T-helper 1 cell treated with Interleukin-12 subunit alpha and Interleukin-12 subunit beta and Interleukin-4 antibody, amounts not matched to agents 30 μg/mL and 1 μg/mL, for 36 hours (primary cell): ENCODE measurements at regions not wholly inside any gene's neighbourhood (a gene's known extent, or its start where the extent isn't known, plus 50 kb on each side); places are given as distances from the start of the nearest gene placed in this dataset.

Source experiments
- H3K27ac Mint-ChIP-seq: one replicate; pipeline ENCODE4 v1.8.0; 2021; ENCODE audit warnings: mild to moderate bottlenecking, mixed read lengths
- H3K27me3 Mint-ChIP-seq: one replicate; pipeline ENCODE4 v1.8.0; 2021; ENCODE audit warnings: low read depth, mixed read lengths
- H3K36me3 Mint-ChIP-seq: one replicate; pipeline ENCODE4 v1.8.0; 2021; ENCODE audit warnings: low read depth, mixed read lengths
- H3K4me1 Mint-ChIP-seq: one replicate; pipeline ENCODE4 v1.8.0; 2021; ENCODE audit warnings: low read depth, mixed read lengths
- H3K4me3 Mint-ChIP-seq: one replicate; pipeline ENCODE4 v1.8.0; 2021; ENCODE audit warnings: mild to moderate bottlenecking, moderate library complexity, mixed read lengths
- H3K9me3 Mint-ChIP-seq: one replicate; pipeline ENCODE4 v1.8.0; 2021; ENCODE audit warnings: mixed read lengths

DNA sequence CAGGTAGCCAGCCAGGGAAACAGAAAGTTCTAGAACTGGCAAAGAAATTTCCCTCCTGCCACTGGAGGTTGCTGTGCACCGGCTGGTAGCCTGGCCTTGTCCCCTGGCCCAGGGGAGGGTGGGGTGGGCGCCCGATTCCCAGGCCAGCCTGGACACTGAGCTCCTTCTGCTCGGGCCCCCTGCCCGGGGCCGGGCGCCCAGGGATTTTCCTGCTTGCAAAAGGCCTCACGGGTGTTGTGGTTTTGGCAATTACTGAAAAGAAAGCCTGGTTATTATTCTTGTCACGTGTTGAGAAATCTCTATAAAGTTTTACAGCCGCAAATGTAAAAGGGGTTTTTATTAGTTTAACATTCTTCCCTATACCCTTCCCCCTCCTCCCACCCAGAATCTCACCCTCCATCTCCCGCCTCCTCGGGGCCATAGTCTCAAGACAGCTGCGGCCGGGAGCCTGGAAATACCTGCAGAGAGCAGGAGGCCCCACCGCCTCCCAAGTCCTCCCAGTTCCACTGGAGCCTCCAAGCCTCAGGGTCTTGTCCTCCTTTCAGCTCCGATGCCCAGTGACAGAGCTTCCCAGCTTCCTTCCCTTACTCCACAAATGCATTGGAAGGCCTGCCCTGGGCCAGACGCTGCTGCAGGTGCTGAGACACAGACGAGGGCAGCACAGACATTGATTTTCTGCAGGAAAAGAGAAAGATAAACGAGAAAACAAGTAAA lies 1515.6 kb downstream of the TBC1D22A start:
- Mint-ChIP-seq H3K9me3 (no peaks in the 10 kb centered on the region), H3K27ac (no peak overlapping the region), H3K27me3 (no peaks in the 10 kb centered on the region), H3K36me3 (no peaks in the 10 kb centered on the region), H3K4me1 (no peaks in the 10 kb centered on the region), H3K4me3 (no peak overlapping the region)

DNA sequence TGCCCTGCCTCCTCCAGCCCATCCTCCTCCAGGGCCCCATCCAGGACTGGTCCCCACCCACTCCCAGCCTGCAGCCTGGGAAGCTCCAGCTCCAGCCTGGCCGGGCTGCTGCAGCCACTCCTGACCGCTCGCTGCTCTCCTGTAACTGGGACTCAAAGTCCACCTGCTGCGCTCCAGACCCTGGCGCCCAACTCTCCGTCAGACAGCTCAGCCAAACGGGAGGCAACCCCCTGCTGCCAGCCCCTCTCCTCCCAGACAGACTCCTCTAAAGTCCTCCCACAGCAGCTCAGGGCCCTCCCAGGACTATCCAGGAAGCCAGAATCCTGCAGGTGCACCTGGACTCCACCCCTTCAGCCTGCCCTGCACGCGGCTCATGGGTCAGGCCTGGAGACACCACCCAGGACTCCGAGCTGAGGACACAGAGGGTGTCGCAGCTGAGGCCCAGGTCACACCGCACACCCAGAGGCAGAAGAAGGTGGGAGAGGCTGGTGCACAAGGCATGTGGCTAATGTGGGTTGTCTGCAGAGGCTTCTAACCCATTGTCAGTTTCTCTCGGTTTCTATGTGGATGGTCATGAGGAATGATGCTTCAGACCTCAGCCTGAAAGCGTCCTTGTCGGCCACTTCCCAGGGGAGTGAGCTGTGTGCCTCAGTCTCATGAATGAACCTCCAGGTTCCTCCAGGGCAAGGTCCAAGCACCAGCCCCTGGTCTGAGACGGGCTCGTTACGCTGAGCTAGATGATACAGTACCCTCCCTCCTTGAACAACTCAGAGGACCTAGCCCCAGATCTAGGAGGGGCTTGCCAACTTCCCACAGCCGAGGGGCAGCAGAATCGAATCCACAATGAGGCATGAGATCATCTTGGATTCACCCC lies 1514.8 kb downstream of the TBC1D22A start:
- Mint-ChIP-seq H3K4me1 (no peaks in the 10 kb centered on the region), H3K4me3 (no peak overlapping the region), H3K27me3 (no peaks in the 10 kb centered on the region), H3K9me3 (no peaks in the 10 kb centered on the region), H3K27ac (no peak overlapping the region), H3K36me3 (no peaks in the 10 kb centered on the region)

DNA sequence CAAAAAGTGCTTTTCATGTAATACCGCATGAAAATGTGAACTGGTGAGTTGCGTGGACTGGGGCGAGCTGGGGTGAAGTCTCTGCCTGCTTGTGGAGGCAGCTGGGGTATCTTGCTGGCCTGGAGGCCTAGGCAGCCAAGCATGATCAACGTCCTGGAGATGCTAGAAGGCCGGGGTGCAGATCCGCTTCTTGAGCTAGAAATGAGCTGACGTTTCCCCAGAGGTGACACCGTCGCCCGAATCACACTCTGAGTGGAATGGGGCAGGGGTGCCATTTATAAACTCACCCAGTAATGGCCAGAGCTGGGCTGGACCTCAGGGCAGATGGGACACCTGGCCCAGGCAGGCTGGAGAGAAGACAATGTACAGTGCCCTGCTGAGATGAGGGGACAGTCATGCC lies 1513.0 kb downstream of the TBC1D22A start:
- Mint-ChIP-seq H3K27ac (no peak overlapping the region), H3K4me1 (no peaks in the 10 kb centered on the region), H3K36me3 (no peaks in the 10 kb centered on the region), H3K4me3 (no peak overlapping the region), H3K27me3 (no peaks in the 10 kb centered on the region), H3K9me3 (no peaks in the 10 kb centered on the region)

DNA sequence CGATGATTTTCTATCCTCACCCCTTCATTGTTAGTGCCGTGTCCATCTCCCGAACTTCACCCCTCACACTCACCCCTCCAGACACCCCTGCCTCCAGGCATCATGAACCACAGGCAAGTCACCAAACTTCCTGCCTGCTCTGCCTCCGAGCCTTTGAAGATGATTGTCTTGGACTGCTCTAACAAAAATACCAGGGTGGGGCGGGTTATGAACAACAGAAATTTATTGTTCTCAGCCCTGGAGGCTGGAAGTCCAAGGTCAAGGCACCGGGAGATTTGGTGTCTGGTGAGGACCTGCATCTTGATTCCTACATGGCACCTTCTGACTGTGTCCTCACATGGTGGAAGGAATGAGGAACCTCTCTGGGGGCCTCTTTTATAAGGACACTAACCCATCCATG lies 1508.3 kb downstream of the TBC1D22A start:
- H3K4me3 Mint-ChIP-seq: no peak overlapping the region
- H3K9me3 Mint-ChIP-seq: no peaks in the 10 kb centered on the region
- H3K27me3 Mint-ChIP-seq: no peaks in the 10 kb centered on the region
- no peak overlapping the region for H3K27ac Mint-ChIP-seq
- H3K36me3 Mint-ChIP-seq: no peaks in the 10 kb centered on the region
- H3K4me1 Mint-ChIP-seq: no peaks in the 10 kb centered on the region

DNA sequence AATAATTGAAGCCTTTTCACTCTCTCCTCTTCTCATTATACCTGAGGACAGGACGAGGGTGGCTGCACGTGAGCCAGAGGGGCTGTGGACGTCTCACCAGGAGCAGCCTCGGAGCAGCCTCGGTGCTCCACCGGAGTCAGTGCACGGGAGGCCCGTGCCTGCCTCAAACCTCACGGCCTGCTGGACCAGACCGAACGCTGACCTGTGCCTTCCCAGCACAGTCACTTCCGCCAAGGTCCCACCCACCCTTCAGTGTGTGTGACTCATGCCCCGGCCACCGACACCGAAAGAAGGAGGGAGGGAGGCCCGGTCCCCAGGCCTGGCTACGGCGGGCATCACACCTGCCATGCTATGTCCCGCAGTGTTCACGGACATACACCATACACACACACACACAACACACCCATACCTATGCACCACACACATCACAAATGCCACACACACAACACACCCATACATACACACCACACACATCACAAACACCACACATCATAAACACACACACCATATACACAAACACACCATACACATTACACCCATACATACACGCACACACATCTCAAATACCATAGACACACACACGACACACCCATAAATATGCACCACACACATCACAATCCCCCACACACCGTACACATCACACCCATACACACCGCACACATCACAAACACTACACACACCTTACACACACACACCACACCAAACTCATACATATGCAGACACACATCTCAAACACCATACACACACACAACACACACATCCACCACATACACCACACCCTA lies 1506.5 kb downstream of the TBC1D22A start:
- Mint-ChIP-seq H3K27ac (no peak overlapping the region), H3K36me3 (no peaks in the 10 kb centered on the region), H3K9me3 (no peaks in the 10 kb centered on the region), H3K4me1 (no peaks in the 10 kb centered on the region), H3K27me3 (no peaks in the 10 kb centered on the region), H3K4me3 (no peak overlapping the region)

DNA sequence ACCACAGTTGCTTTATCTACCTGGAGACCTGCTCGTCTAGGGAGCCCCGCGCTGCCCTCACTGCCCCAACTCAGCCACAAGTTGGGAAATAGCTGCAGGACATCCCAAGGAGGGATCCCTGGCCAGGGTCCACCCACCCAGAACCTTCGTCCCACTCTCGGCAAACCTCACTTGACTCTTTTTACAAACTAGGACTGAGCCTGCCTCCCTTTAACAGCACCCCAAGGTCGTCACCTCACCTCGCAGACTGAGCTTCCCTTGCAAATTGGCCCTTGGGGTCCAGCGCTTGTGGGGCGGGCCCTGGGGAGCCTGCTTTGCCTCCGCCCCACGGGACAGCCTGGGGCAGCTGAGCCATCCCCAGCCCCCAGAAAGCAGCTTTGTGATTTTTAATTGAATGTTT lies 1505.8 kb downstream of the TBC1D22A start:
- Mint-ChIP-seq H3K27ac (no peak overlapping the region), H3K4me1 (no peaks in the 10 kb centered on the region), H3K9me3 (no peaks in the 10 kb centered on the region), H3K36me3 (no peaks in the 10 kb centered on the region), H3K4me3 (no peak overlapping the region), H3K27me3 (no peaks in the 10 kb centered on the region)

DNA sequence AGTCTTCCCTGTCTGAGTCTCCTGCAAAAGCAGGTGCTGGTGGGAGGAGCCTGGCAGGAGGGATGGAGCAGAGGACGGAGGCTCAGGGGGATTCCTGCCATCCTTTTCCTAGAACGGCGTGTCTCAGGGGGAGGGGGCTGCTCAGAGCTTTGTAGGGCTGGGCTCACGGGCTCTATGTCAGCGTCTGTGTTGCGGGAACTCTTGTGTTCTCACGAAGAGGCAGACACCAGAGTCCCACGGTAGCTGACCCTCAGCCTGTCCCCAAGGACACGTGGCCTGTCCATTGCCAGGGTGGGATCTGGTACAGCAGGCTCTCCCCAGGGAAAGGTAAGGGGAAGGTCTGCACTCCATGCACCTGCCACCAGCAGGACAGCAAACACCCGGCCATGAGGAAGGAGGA lies 1505.2 kb downstream of the TBC1D22A start:
- H3K4me1 Mint-ChIP-seq: no peaks in the 10 kb centered on the region

DNA sequence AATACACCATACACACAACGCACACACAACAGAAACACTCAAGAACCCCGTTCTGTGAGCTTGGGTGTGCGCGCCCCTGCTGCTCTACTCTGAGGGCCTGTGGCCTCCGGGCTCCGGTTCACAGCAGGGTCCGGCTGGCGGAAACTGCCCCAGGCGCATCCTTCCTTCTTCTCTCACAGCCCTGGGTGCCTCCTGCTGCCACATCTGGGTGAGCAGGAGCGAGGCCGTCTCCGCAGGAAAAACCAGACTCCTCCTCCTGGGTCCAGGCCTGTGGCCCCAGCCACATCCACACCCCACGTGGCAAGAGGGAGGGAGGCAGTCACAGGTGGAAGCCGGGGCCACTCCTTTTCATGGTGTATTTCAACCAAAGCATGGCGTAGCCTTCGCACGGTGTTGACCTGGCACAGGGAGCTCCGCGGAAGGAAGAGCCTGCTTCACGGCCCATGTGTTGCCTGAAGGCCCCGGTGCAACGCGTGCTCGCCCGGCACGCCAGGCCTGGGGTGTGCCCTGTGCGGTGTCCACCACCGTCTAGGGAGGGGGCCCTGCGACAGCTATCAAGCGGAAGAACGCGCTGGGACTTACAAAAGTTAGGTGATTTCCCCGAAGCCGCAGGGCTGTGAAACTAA lies 1502.7 kb downstream of the TBC1D22A start:
- Mint-ChIP-seq H3K4me3 (no peak overlapping the region), H3K9me3 (no peaks in the 10 kb centered on the region), H3K27me3 (no peaks in the 10 kb centered on the region), H3K36me3 (no peaks in the 10 kb centered on the region), H3K4me1 (no peaks in the 10 kb centered on the region), H3K27ac (no peak overlapping the region)

More for the DNA sequence above, 1505.2 kb downstream of the TBC1D22A start:
- Mint-ChIP-seq H3K27ac (no peak overlapping the region), H3K27me3 (no peaks in the 10 kb centered on the region), H3K36me3 (no peaks in the 10 kb centered on the region), H3K4me3 (no peak overlapping the region), H3K9me3 (no peaks in the 10 kb centered on the region)

DNA sequence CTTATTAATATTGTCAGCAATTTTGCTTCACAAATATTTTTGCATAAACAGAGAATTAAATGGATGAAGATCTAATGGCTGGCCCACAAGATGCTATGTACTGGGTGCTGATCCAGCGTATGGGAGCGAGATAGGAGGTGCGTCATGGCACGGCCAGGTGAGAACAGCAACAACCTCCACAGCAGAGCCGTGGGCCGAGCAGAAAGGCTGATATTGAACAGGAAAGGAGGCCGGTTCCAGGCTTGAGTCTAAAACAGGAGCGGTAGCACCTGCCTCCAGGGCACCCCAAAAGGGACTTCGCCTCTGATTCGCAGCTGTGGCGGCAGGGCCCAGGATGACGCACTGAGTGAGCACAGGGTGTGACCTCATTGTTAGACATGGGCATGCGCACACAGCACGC lies 1502.1 kb downstream of the TBC1D22A start:
- H3K4me3 Mint-ChIP-seq: no peak overlapping the region
- no peaks in the 10 kb centered on the region for H3K4me1 Mint-ChIP-seq
- no peak overlapping the region for H3K27ac Mint-ChIP-seq
- H3K27me3 Mint-ChIP-seq: no peaks in the 10 kb centered on the region
- H3K9me3 Mint-ChIP-seq: no peaks in the 10 kb centered on the region
- no peaks in the 10 kb centered on the region for H3K36me3 Mint-ChIP-seq

DNA sequence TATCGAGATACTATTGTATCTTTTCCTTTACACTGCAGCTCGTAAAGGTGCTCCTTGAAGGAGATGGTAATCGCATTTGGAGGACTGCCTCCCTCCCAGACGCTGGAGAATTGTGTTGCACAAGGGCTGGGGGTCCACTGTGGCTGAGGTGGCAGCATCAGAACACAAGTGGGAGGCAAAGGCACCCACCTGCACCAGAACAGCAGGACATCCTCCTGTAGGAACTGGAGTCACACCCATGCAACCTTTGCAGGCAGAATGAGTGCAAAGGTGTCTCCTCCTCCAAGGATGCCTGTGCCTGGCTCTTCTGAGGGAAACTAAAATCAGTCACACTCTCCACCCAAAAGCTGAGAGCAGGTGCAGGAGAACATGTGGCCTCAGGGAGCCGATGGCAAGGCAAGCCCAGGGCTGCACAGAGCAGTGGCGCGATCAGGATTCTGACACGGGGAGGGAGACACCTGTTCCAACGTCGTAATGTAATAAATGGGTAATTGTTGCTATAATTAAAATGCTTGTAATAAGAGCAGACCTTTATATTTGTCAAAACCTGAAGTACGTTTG lies 1501.4 kb downstream of the TBC1D22A start:
- Mint-ChIP-seq H3K27ac (no peak overlapping the region), H3K4me1 (no peaks in the 10 kb centered on the region)

DNA sequence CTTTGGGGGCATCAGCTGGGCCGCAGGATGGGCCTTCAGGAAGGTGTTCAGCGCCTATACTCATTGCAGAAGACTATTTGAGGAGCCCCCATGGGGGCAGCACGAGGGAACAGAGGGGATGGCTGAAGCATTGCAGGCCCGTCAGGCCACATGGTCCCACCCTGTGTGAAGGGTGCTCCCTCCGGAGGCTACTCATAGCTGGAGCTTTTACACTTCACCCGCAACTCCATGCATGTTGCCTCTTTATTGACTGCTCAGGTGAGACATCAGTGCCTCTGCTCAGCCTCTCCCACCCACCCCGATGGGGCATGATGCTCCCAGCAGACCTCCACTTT lies 1500.9 kb downstream of the TBC1D22A start:
- Mint-ChIP-seq H3K4me3 (no peak overlapping the region), H3K27ac (no peak overlapping the region), H3K27me3 (no peaks in the 10 kb centered on the region), H3K4me1 (no peaks in the 10 kb centered on the region), H3K9me3 (no peaks in the 10 kb centered on the region), H3K36me3 (no peaks in the 10 kb centered on the region)

More for the DNA sequence above, 1501.4 kb downstream of the TBC1D22A start:
- no peaks in the 10 kb centered on the region for H3K9me3 Mint-ChIP-seq
- H3K4me3 Mint-ChIP-seq: no peak overlapping the region
- no peaks in the 10 kb centered on the region for H3K27me3 Mint-ChIP-seq
- no peaks in the 10 kb centered on the region for H3K36me3 Mint-ChIP-seq

DNA sequence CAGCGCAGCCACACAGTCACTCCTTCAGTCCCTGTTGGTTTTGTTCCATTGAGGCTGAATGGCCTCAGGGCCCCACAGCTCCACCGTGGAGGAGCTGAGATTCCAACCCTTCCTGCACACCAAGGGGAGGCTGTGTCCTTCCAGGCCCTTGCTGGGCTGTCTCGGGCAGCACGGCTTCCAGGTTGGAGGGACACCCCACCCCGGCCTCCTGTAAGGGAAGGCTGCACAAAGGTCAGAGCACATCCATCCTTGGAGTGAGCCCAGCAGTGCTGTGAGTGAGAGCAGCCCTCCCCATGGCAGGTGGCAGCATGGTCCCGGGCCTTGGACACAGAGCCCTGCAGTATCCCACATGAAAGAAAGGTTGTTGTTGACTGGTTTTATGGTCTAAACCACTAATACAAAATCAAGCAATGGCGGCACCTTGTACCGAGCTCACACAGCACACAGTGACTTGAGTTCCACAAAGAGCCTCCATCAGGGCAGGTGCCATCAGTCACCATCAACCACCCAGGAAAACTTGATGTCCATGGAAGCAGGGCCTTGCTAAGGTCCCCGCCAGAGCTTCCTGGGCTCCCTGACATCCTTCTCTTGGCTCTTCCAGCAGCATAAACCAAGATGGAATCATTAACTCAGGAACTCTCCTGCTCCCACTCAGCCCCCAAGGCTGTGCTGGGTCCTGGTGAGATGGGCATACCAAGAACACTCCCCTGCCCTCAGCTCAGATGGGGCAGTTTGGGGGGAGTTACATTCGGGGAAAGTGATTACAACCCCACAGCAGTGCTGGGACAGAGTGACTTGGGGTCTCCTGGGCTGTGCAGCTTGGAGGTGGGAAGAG lies 1500.4 kb downstream of the TBC1D22A start:
- Mint-ChIP-seq H3K36me3 (no peaks in the 10 kb centered on the region), H3K4me1 (no peaks in the 10 kb centered on the region), H3K27me3 (no peaks in the 10 kb centered on the region), H3K27ac (no peak overlapping the region), H3K4me3 (no peak overlapping the region), H3K9me3 (no peaks in the 10 kb centered on the region)

DNA sequence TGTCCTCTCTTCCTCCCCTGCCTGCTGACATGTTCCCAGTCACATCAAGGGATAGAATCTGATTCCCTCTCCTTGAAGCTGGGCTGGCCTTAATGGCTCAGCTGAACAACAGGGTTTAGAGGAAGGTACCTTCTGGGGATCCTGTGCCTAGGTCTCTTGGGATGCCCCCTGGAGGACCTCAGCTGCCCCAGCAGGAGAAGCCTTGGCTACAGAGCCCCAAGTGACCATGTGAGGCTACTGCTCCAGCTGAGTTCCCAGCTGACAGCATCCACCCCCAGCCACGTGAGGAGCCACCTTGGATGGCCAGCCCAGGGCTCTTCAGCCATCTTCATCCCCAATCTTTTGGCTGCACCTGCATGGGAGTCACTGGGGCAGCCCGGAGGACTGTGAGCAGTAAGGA lies 1499.3 kb downstream of the TBC1D22A start:
- Mint-ChIP-seq H3K9me3 (no peaks in the 10 kb centered on the region), H3K27ac (no peak overlapping the region), H3K4me1 (no peaks in the 10 kb centered on the region), H3K36me3 (no peaks in the 10 kb centered on the region), H3K4me3 (no peak overlapping the region), H3K27me3 (no peaks in the 10 kb centered on the region)
